Liver (tissue), 3 donors: ENCODE measurements at regions not wholly inside any gene's neighbourhood (a gene's known extent, or its start where the extent isn't known, plus 50 kb on each side); places are given as distances from the start of the nearest gene placed in this dataset.

ENCODE experiments used
- CTCF ChIP-seq: fragments of 150-350 bp; IDR thresholded peaks from 2 replicates; pipeline ENCODE4 v1.5.1; 2017; ENCODE audit warnings: improper control_type of control experiment, low read depth, low read length; ENCODE audit not compliant: missing input control
- EGR1 ChIP-seq, 2 donors: IDR thresholded peaks; 2 replicates each; pipeline ENCODE4 v1.6.1; 2016 to 2018; ENCODE audit warnings: antibody characterized with exemption in 2 of 2, low read depth in 2 of 2
- FOXA1 ChIP-seq: IDR thresholded peaks from 2 replicates; pipeline ENCODE4 v1.6.1; 2016; ENCODE audit warnings: antibody characterized with exemption
- GABPA ChIP-seq, 2 donors: IDR thresholded peaks in 1 of 2; conservative IDR thresholded peaks in 1 of 2; 2 replicates each; pipeline ENCODE4 v1.6.1; 2016; ENCODE audit warnings: antibody characterized with exemption in 2 of 2, mild to moderate bottlenecking in 1 of 2, moderate library complexity in 1 of 2
- HNF4G ChIP-seq: IDR thresholded peaks from 2 replicates; pipeline ENCODE4 v1.6.1; 2016; ENCODE audit warnings: antibody characterized with exemption
- JUND ChIP-seq, 2 donors: IDR thresholded peaks; 2 replicates each; pipeline ENCODE4 v1.6.1; 2016; ENCODE audit warnings: antibody characterized with exemption in 2 of 2
- RAD21 ChIP-seq, 2 donors: IDR thresholded peaks; 2 replicates each; pipeline ENCODE4 v1.6.1; 2016; ENCODE audit warnings: antibody characterized with exemption in 2 of 2, mild to moderate bottlenecking in 2 of 2
- RXRA ChIP-seq, 2 donors: IDR thresholded peaks; 2 replicates each; pipeline ENCODE4 v1.6.1; 2017 to 2018; ENCODE audit warnings: antibody characterized with exemption in 2 of 2, mild to moderate bottlenecking in 1 of 2
- SP1 ChIP-seq: IDR thresholded peaks from 2 replicates; pipeline ENCODE4 v1.6.1; 2018; ENCODE audit warnings: antibody characterized with exemption, mild to moderate bottlenecking
- TAF1 ChIP-seq: conservative IDR thresholded peaks from 2 replicates; pipeline ENCODE4 v1.6.1; 2016; ENCODE audit warnings: antibody characterized with exemption, mild to moderate bottlenecking
- YY1 ChIP-seq: IDR thresholded peaks from 2 replicates; pipeline ENCODE4 v1.6.1; 2016; ENCODE audit warnings: antibody characterized with exemption, mild to moderate bottlenecking
- TF ChIP-seq, protein P1 (sequence below): IDR thresholded peaks from 2 replicates; pipeline ENCODE4 v1.6.1; 2016; ENCODE audit warnings: antibody characterized with exemption
- donor health status: healthy.
- donor health status: healthy.

DNA sequence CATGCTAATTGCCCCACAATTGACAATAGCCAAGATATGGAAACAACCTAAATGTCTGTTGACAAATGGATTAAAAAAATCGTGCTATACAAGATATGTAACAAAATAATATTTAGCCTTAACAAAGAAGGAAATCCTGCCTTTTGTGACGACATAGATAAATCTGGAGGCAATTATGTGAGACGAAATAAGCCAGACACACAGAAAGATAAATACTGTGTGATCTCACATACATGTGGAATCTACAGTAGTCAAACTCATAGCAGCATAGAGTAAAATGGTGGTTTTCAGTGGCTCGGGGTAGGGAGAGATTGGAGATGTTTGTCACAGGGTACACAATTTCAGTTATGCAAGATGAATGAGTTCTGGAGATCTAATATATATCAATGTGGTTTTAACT is 895.8 kb downstream of the SLITRK6 start:
- TF ChIP-seq CTCF, result no peak
- no peak for TF ChIP-seq TAF1
- no peak for TF ChIP-seq JUND (IDR thresholded peaks at IDR 0.05)
- TF ChIP-seq RAD21 (IDR thresholded peaks at IDR 0.05), result no peak
- no peak for TF ChIP-seq YY1
- TF ChIP-seq, protein P1, sequence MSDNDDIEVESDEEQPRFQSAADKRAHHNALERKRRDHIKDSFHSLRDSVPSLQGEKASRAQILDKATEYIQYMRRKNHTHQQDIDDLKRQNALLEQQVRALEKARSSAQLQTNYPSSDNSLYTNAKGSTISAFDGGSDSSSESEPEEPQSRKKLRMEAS, result no peak
- TF ChIP-seq GABPA (IDR thresholded peaks at IDR 0.05 in 1 of 2, conservative IDR thresholded peaks at IDR 0.05 in 1 of 2), result no peak
- no peak for TF ChIP-seq HNF4G
- no peak for TF ChIP-seq FOXA1
- TF ChIP-seq SP1, result no peak
- TF ChIP-seq EGR1 (IDR thresholded peaks at IDR 0.05; ENCODE audit: low read depth in 2 of 2), result no peak
- no peak for TF ChIP-seq RXRA (IDR thresholded peaks at IDR 0.05)
